HEK293T (cell line): ENCODE measurements at regions not wholly inside any gene's neighbourhood (a gene's known extent, or its start where the extent isn't known, plus 50 kb on each side); places are given as distances from the start of the nearest gene placed in this dataset.

Source experiments
- CTCF ChIA-PET: fragments of 350-600 bp; formaldehyde crosslinking; extraction: SDS; loops from one replicate; lab custom pipeline; 2021; ENCODE audit warnings: antibody characterized with exemption, inconsistent platforms; lab: Yijun Ruan, JAX
- POLR2A ChIA-PET: fragments of 350-600 bp; formaldehyde crosslinking; extraction: SDS; loops from one replicate; lab custom pipeline; 2020; ENCODE audit warnings: antibody characterized with exemption, inconsistent platforms; lab: Yijun Ruan, JAX
- DNase-seq: peaks from one replicate; pipeline ENCODE4 v3.0.0; 2012; ENCODE audit warnings: mixed read lengths; ENCODE audit errors: extremely low spot score
- ARNT ChIP-seq: fragments of 450-650 bp; IDR thresholded peaks from 2 replicates; pipeline ENCODE4 v1.6.1; 2017; ENCODE audit warnings: mild to moderate bottlenecking
- BHLHE40 ChIP-seq: fragments of 450-650 bp; IDR thresholded peaks from 2 replicates; pipeline ENCODE4 v1.6.1; 2016; ENCODE audit warnings: mild to moderate bottlenecking, moderate library complexity, borderline replicate concordance
- CTBP1 ChIP-seq: fragments of 450-650 bp; IDR thresholded peaks from 2 replicates; pipeline ENCODE4 v1.6.1; 2016; ENCODE audit warnings: borderline replicate concordance
- ELF4 ChIP-seq: fragments of 450-650 bp; IDR thresholded peaks from 2 replicates; pipeline ENCODE4 v1.6.1; 2017; ENCODE audit warnings: antibody characterized with exemption
- FOXA1 ChIP-seq: fragments of 450-650 bp; IDR thresholded peaks from 2 replicates; pipeline ENCODE4 v1.6.1; 2016; ENCODE audit warnings: mild to moderate bottlenecking
- FOXK2 ChIP-seq: fragments of 450-650 bp; IDR thresholded peaks from 2 replicates; pipeline ENCODE4 v1.6.1; 2016; ENCODE audit warnings: mild to moderate bottlenecking
- FOXM1 ChIP-seq: fragments of 450-650 bp; IDR thresholded peaks from 2 replicates; pipeline ENCODE4 v1.6.1; 2017; ENCODE audit warnings: mild to moderate bottlenecking, borderline replicate concordance
- HDGF ChIP-seq: fragments of 450-650 bp; IDR thresholded peaks from 2 replicates; pipeline ENCODE4 v1.6.1; 2017; ENCODE audit warnings: antibody characterized with exemption, borderline replicate concordance
- L3MBTL2 ChIP-seq: fragments of 450-650 bp; conservative IDR thresholded peaks from 2 replicates; pipeline ENCODE4 v1.6.1; 2016; ENCODE audit warnings: mild to moderate bottlenecking
- LEF1 ChIP-seq: fragments of 450-650 bp; IDR thresholded peaks from 2 replicates; pipeline ENCODE4 v1.6.1; 2017; ENCODE audit warnings: mild to moderate bottlenecking, borderline replicate concordance
- NFRKB ChIP-seq: fragments of 450-650 bp; IDR thresholded peaks from 2 replicates; pipeline ENCODE4 v1.6.1; 2016; ENCODE audit warnings: mild to moderate bottlenecking, moderate library complexity
- SP1 ChIP-seq: fragments of 450-650 bp; IDR thresholded peaks from 2 replicates; pipeline ENCODE4 v1.6.1; 2017
- SUZ12 ChIP-seq: fragments of 450-650 bp; IDR thresholded peaks from 2 replicates; pipeline ENCODE4 v1.6.1; 2016; ENCODE audit warnings: mild to moderate bottlenecking
- TARDBP ChIP-seq: fragments of 450-650 bp; IDR thresholded peaks from 2 replicates; pipeline ENCODE4 v1.6.1; 2016
- ZNF384 ChIP-seq: fragments of 450-650 bp; IDR thresholded peaks from 2 replicates; pipeline ENCODE4 v1.6.1; 2016
- TF ChIP-seq, protein P1 (sequence below): fragments of 450-650 bp; IDR thresholded peaks from 2 replicates; pipeline ENCODE4 v1.6.1; 2016

DNA sequence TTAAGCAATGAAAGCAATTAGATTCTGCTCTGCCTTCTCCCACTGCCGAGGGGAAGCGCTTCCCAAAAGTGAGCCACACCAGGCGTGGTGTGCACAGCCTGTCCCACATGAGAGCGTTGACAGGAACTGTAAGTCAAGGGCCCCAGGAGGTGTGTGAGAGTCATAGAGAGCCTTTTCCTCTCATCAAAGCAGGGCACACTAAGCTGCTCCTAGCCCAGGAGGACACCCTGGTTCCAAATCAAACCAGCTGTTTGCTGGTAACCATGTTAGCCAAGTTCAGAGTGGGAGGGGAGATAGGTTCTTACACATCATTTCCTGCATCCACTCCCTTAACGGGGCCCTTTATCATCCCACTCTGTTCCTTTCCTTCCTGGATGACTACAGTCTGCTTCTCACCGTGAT is 98.3 kb downstream of the SPTSSA start:
- ChIA-PET CTCF (no interaction called here), POLR2A (interaction anchor here (1.9 kb wide), 1 partner anchor 102 kb away, joined by 5 read pairs; no protein-coding TSS in a partner anchor)
- DNase-seq = no peak
- TF ChIP-seq ELF4 (no peak), NFRKB (no peak)
- TF ChIP-seq, protein P1, sequence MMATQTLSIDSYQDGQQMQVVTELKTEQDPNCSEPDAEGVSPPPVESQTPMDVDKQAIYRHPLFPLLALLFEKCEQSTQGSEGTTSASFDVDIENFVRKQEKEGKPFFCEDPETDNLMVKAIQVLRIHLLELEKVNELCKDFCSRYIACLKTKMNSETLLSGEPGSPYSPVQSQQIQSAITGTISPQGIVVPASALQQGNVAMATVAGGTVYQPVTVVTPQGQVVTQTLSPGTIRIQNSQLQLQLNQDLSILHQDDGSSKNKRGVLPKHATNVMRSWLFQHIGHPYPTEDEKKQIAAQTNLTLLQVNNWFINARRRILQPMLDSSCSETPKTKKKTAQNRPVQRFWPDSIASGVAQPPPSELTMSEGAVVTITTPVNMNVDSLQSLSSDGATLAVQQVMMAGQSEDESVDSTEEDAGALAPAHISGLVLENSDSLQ = no peak

DNA sequence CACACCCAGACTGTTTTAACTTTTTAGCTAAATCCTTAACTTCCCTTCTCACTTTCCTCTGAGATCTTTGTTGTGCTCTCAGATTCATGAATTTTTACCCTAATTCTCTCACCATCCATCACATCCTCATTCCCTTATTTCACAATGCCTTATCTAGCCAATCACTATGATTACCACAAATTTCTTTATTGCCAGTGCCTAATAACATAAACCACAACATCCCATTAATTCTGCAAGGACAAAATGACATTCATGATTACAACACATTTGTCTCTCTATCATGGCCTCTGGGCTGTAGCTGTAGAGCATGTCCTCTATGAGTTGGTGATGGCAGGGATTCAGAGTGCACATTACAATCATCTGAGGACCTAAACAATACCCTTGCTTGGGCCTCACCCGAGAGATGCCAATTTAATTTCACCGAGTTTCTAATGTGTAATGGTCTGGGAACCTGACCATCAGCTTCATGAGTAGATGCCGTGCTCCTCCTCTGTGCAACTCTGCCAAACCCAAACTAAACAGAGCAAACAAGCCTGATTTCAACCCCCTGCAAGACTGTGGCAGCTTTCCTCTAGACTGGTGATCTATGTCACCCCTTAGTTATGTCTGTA is 99.3 kb downstream of the SPTSSA start:
- DNase-seq = no peak
- ChIA-PET CTCF (no interaction called here), POLR2A (interaction anchor here (1.9 kb wide), 1 partner anchor 103 kb away, joined by 5 read pairs; no protein-coding TSS in a partner anchor)
- TF ChIP-seq SP1 = no peak
- no peak for TF ChIP-seq HDGF
- TF ChIP-seq BHLHE40 = no peak
- no peak for TF ChIP-seq LEF1
- TF ChIP-seq TARDBP = no peak
- TF ChIP-seq, protein P1 = no peak
- no peak for TF ChIP-seq ZNF384

DNA sequence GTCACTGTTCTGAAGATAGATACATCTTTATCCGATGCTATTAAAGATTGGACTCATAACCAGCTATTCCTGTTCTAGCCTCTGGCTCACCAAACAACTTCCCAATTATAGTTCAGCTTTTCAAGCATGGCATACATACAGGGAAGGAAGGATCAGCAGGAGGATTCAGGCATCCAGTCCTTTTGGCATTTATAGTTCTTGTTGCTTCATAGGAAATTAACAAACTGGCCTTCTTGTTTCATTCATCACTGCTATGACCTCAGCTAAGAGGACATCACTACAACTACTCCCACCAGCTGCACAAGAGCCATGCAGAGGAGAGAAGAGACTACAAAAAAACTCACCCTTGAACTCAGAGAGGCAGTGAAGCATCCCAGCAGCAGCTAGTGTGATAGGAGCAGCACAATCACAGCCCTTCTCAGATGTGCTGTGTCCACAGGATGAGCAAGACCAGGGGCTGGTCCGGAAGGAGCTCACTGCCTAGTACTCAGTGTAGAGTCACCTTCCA is 100.5 kb downstream of the SPTSSA start:
- POLR2A ChIA-PET = no interaction called here
- CTCF ChIA-PET = no interaction called here
- no peak for DNase-seq
- no peak for TF ChIP-seq LEF1
- TF ChIP-seq L3MBTL2 = no peak
- no peak for TF ChIP-seq HDGF
- no peak for TF ChIP-seq SP1
- TF ChIP-seq FOXK2 = no peak
- no peak for TF ChIP-seq BHLHE40
- TF ChIP-seq FOXA1 = no peak
- TF ChIP-seq TARDBP = no peak
- no peak for TF ChIP-seq ELF4
- no peak for TF ChIP-seq NFRKB
- no peak for TF ChIP-seq CTBP1
- no peak for TF ChIP-seq SUZ12
- TF ChIP-seq ZNF384 = no peak
- no peak for TF ChIP-seq FOXM1
- TF ChIP-seq ARNT = no peak
- TF ChIP-seq, protein P1 = no peak

DNA sequence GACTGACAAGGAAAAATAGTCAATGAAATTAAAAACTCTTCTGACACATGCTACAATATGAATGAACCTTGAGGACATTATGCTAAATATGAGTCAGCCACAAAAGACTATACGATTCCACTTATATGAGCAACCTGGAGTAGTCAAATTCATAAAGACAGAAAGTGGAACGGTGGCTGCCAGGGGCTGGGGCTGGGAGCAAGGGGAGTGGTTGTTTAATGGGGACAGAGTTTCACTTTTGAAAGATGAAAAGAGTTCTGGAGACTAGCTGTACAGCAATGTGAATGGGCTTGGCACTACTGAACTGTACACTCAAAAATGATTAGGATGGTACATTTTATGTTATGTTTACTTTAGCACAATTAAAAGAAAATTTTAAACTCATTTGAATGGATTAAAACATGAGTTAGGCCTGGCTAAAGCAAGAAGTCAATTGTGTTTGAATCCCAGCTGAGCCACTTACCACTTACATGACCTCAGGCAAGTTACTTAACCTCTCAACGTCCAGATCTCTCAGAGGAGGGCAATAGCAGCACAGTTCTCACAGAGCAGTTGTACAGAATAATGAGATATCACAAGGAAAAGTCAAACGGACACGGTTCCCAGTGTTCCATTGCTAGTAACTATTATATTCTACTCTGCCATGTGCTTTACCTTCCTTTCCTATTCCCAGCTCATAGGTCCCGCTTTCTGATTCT is 102.5 kb downstream of the SPTSSA start:
- no peak for DNase-seq
- TF ChIP-seq FOXA1 (no peak), FOXK2 (no peak)
- CTCF ChIA-PET = no interaction called here
- POLR2A ChIA-PET = no interaction called here

DNA sequence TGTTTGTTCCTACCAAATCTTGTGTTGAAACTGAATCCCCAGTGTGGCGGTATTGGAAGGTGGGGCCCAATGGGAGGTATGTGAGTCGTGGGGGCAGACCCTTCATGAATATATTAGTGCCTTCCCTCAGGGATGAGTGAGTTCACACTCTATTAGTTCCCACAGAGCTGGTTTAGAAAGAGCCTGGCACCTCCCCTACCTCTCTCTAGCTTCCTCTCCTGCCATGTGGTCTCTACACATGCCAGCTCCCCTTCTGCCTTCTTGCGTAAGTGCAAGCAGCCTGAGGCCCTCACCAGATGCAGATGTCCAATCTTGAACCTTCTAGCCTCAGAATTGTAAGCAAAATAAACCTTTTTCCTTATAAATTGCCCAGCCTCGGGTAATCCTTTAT is 105.8 kb downstream of the SPTSSA start:
- TF ChIP-seq ZNF384 (no peak), LEF1 (no peak), NFRKB (no peak)
- CTCF ChIA-PET = interaction anchor here (1.0 kb wide), 1 partner anchor 9 kb away, joined by 4 read pairs; no protein-coding TSS in a partner anchor
- POLR2A ChIA-PET = no interaction called here
- DNase-seq = no peak

DNA sequence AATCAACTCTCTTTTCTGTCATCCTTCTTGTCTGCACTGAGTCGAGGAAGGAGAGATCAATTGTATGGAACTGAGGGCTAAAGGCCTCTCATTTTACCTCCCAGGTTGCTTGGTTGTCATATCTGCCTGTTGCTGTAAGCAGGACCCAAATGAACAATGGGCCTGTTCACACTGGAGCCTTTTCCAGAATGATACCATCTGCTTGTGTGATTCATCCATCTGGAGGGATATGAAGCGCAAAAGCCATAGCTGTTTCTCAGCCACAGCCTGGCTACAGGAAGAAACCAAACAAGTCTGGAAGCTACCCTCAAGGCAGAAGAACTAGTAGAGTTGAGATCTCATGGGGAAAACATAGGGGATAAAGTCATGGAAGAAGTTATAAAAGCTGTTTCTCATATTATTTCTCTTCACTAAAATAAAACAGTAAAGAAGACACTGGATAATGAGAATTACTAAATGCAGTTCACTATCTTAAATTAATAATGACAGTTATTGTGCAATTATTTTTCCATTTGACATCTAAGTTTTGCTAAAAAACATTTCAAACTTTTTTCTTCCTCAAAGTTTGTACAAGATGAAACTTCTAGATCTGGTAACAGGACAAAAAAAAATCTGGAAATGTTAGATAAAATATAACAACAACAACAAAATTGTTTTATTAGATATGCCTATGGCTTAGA is 106.3 kb downstream of the SPTSSA start:
- DNase-seq = no peak
- ChIA-PET CTCF (interaction anchor here (1.0 kb wide), 1 partner anchor 10 kb away, joined by 4 read pairs; no protein-coding TSS in a partner anchor), POLR2A (no interaction called here)
- TF ChIP-seq NFRKB (no peak), HDGF (no peak), ZNF384 (no peak), ARNT (no peak)
- TF ChIP-seq, protein P1 = no peak
